GM18502 (cell line): ENCODE measurements at regions not wholly inside any gene's neighbourhood (a gene's known extent, or its start where the extent isn't known, plus 50 kb on each side); places are given as distances from the start of the nearest gene placed in this dataset.
A peak's percentile ranks its signal among the peaks of the same experiment; 100 is the strongest.
"Not testable (repeated sequence)": the region's sequence is repeated elsewhere in the genome, so short reads cannot be mapped to it uniquely, and the experiment has no call there.

Source experiments
- ATAC-seq: cut with Tn5 transposase; IDR thresholded peaks from one replicate; pipeline ENCODE4 v1.9.1; 2021; ENCODE audit warnings: mild to moderate bottlenecking; ENCODE audit not compliant: unreplicated experiment, poor library complexity

GRCh38 chr9:62833323-62834200, 1643.7 kb downstream of the SPATA31A7 start:
- not testable (repeated sequence) for ATAC-seq

- peak; percentile 33 for ATAC-seq
Measured at GRCh38 chr9:62837254-62837911, 1647.5 kb downstream of the SPATA31A7 start.

DNA sequence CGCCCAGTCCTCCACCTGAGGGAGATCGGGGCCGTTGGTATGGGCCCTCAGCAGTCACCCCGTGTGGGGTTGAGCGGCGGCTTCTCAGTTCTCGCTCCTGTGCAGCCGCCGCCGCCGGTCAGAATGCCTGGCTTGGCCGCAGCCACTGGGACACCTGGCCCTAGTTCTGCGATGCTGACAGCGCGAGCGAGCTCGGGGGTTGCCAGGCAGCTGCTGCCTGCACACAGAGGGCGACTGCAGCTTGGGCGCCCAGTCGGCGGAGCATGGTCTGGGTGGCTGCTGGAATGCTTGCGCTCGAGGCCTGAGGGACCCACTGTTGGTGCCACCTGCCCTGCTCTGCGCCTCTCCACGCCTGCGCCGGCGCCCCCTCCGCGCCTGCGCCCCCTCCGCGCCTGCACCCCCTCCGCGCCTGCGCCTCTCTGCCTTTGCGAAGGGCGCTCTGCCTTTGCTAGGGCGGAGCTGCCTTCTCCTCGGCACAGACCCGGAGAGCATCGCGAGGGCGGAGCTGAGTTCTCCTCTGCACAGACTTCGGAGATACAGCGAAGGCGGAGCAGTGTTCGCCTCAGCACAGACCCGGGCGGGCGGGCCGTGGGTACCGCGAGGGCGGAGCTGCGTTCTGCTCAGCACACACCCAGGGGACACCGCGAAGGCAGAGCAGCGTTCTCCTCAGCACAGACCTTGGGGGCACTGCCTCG, 1648.3 kb downstream of the SPATA31A7 start:
- peak; percentile 100 for ATAC-seq

GRCh38 chr9:62839168-62839567, 1649.3 kb downstream of the SPATA31A7 start:
- not testable (repeated sequence) for ATAC-seq

DNA sequence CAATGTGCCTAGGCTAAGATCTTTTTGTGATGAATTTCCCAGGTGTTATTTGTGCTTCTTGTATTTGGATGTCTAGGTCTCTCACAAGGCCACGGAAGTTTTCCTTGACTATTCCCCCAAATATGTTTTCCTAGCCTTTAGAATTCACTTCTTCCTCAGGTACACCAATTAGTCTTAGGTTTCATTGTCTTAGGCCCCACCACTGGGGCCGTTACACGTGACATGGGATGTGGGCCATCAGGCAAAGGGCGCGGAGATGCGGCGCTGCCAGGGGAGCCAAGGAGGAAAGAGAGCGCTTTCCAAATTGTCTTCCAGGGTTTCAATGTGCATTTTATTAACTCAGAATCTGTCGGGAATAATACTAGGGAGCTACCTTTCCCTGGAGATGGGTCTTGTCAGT, 1653.3 kb downstream of the SPATA31A7 start:
- ATAC-seq: not testable (repeated sequence)

DNA sequence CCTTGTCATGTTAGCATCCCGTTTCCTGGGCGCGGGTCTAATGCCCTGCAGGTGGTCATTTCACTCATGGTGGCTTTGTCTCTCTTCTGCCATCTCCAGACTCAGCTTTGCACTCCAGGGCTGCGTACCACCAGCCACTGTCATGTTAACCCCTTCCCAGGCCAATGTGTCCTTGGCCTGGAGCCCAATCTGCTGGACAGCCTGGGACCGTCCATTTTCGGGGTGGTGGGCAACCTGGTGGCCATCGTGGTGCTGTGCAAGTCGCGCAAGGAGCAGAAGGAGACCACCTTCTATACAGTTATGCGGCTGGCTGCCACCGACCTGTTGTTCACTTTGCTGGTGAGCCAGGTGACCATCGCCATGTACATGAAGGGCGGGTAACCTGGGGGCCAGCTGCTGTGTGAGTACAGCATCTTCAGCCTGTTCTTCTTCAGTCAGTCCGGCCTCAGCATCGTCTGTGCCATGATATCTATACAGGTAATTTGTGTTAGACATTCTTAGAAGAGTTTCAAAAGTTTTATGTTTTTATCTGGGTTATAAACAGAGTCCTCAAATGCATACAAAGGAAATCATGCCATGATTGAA, 1654.0 kb downstream of the SPATA31A7 start:
- ATAC-seq: not testable (repeated sequence)

GRCh38 chr9:62844681-62845185, 1654.9 kb downstream of the SPATA31A7 start:
- ATAC-seq: peak; percentile 65

DNA sequence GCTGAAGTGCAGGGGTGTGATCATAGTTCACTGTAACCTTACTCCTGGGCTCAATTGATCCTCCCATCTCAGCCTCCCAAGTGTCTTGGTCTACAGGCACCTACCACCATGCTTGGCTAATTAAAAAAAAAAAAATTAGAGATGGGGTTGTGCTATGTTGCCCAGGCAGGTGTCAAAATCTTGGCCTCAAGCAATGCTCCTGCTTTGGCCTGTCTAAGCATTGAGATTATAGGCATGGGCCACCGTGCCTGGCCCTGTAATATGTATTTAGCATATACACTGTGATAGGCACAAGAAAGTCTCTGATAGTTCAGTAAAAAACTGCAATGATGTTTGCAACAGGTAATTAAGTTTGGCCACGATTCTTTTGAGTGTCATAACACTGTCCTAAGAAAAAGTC, 1658.4 kb downstream of the SPATA31A7 start:
- ATAC-seq: not testable (repeated sequence)

DNA sequence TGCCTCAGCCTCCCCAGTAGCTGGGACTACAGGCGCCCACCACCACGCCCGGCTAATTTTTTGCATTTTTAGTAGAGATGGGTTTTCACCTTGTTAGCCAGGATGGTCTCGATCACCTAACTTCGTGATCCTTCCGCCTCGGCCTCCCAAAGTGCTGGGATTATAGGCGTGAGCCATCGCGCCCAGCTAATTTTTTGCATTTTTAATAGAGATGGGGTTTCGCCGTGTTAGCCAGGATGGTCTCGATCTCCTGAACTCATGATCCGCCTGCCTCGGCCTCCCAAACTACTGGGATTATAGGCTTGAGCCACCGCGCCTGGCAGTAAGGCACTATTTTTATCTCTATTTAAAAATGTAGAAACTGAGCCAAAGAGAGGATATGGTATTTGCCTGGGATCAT, 1660.2 kb downstream of the SPATA31A7 start:
- not testable (repeated sequence) for ATAC-seq

- ATAC-seq: not testable (repeated sequence)
Measured at GRCh38 chr9:62857280-62857679, 1667.4 kb downstream of the SPATA31A7 start.

DNA sequence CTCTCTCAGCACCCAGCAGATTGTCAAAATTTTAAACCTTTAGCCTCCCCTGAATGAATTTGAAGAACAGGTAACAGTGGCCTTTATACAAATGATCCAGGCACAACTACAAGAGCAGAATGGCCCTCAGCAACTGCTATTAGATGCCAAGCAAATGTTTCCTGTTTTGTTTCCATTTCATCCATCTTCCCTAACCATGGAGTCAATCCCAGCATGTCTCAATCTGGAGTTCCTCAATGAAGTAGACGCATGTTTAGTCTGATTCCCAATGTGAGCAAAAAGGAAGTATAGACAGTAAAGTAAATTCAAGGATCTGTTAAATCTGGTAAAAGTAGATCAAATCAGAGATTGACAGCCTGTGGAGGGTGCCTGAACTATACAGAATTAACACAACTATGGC, 1668.4 kb downstream of the SPATA31A7 start:
- ATAC-seq: not testable (repeated sequence)

DNA sequence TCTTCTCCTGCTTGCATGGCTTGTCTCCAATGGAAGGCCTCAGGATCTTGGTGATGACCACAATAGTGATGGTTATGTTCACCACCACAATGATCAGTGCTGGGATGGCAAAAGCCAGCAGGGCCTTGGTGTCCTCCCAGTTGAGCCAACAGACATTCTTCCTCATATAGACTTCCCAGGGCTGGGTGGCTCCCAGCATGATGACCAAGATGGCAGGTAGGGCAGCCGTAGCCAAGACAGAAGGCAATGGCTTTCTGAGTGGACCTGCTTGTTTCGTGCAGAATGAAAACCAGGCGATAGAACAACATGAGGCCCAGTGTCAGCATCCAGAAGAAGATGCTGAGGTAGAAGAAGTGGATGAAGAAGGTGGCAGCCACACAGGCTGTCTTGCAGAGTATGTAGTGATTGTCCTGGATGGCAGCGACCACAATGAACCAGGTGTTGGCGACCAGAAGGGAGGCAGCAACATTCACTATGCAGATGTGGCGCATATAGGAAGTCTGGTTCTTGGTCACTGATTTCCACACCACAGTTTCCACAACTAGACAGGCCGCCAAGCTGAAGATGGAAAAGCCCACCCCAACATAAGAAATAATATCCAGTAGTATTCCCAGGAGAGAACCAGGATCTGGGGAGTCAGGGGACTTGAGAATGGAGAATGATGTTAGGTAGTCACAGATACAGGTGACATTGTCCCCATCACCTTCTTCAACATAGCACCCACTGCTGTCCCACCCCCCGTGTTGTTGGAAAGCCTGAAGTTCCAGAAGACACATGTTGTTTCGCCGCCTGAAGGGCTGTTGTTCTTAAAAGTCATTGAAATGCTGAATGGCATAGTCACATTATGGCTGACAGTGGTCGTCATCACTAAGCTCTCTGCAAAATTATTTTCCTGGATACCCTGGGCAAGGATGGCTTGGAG, 1671.4 kb downstream of the SPATA31A7 start:
- not testable (repeated sequence) for ATAC-seq

DNA sequence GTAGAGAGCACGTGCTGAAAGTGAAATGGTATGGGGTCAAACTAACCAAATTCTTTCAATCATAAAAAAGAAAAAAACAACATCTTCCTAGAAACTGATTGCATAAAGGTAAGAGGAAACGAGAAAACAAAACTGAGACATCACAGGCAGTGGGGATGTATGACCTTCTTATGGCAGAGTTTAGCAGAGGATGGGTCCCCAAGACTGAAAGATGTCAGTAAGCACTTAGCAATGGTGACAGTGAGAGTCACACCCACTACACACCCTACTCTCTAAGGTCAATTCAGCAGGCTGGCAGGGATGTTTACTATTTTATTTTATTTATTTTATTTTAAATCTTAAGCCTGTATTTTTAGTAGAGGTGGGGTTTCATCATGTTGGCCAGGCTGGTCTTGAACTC, 1672.3 kb downstream of the SPATA31A7 start:
- not testable (repeated sequence) for ATAC-seq

DNA sequence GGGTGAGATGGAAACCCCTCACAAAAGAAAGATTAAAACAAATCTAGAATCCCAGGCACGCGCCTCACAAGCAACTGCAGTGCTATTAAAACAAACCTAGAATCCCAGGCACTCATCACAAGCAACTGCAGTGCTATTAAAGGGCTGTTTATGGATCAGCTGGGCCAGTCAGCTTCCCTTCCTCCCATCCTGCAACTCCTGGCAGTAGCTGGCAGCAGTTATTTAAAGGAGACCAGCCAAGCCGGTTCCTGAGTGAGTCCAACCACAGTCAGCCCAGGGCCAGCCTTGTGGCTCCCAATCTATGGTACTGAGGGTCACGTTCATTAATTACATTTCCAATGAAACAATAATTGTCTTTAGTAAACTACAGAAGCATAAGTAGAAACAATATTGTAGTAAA, 1673.5 kb downstream of the SPATA31A7 start:
- ATAC-seq: not testable (repeated sequence)

DNA sequence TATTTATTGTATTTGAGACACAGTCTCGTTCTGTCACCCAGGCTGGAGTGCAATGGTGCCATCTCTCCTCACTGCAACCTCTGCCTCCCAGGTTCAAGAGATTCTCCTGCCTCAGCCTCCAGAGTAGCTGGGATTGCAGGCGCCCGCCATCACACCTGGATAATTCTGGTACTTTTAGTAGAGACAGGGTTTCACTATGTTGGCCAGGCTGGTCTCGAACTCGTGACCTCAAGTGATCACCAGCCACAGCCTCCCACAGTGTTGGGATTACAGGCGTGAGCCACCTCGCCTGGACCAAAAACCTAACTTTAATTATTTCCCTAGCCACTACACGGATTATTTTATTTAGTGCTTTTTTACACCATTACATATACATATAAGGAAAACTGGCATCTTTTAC, 1674.0 kb downstream of the SPATA31A7 start:
- not testable (repeated sequence) for ATAC-seq

DNA sequence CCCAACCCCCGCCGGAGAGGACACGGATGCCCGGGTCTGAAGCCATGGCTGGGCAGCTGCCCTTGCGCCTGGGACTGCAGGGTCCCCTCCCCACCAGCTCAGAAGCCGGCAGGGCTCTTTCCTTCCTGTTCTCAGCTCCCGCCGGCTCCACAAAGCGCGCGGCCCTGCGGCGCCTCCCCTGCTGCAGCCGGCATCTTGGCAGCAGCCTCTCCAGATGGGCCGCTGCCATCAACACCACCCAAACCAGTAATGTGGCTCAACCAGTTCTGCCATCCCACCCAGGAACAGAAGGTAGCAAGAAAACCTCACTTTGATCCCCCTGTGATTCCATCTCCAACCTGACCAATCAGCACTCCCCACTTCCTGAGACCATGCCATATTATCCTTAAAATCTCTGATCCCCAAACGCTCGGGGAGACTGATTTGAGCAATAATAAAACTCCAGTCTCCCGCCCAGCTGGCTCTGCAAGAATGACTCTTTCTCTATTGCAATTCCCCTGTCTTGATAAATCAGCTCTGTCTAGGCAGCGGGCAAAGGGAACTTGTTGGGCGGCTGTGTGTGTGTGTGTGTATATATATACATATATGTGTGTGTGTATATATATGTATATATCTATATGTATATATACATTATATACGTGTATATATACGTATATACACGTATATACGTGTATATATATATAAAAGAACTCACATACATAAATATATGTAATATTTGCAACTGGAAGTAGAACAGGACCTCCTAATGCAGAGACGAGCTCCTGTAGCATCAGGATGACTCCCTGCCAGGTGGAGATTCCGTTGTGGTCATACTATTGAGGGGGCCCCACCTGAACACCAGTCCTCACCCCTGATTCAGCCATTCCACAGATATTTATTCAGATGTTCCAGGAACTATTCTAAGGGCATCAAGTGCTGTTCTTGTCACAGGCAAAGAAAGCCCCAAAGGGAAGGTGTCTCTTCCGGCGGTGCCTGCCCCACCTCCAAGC, 1674.9 kb downstream of the SPATA31A7 start:
- ATAC-seq: peak; percentile 58

GRCh38 chr9:62869061-62869460, 1679.2 kb downstream of the SPATA31A7 start:
- ATAC-seq: not testable (repeated sequence)

DNA sequence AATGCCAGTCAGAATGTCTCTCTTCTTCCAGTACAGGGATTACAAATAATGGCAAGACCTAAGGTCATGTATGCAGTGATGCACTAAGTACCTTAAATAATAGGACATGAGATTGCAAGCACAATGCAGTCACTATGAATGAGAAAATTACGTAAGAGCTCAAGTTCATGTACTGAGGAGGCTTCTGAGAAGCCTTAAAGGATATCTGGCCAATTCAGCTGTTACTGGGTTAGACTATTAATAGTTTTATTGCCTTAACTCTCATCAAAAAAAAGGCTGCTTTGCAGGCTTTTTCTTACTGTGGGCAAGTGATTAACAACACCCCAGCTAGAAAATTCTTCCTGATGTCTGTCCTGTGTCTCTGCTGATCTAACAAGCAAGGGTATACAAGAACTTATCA, 1681.9 kb downstream of the SPATA31A7 start:
- not testable (repeated sequence) for ATAC-seq
